ENCODE measurements at regions not wholly inside any gene's neighbourhood (a gene's known extent, or its start where the extent isn't known, plus 50 kb on each side); places are given as distances from the start of the nearest gene placed in this dataset.

DNA sequence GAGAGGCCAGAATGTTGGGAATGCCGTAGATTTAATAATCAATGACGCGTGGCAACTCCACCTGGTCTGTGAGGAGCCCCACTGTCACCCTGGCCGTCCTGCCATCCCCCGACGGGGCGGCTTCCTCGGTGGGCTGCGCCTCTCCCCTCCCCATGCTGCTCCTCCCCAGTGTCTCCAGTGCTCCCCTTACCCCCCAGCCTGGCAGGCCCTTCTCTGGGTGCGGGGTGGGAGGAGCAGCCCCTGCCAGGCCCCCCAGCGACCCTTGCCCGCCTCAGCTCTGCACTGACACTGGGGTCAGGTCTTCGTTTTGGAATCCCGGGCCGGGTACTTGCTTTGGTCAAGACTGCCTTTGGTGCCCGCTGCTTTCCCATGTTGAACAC, 82.3 kb upstream of the FRMD1 start:
- 100% methylated on average over 2 of the region's 16 CpGs; no CpG with 5 or more reads in 1 of the 2 experiments for WGBS, 2 experiments (ENCODE audit: extremely low coverage in 2 of 2, insufficient read length in 1 of 2)
- Histone ChIP-seq H3K4me1 (ENCODE audit: control insufficient read depth, insufficient read depth, low read length) (peaks cover 11% of the 10 kb centered on the region), H3K27me3 (ENCODE audit: control insufficient read depth, insufficient read depth, low read length) (no peaks in the 10 kb centered on the region), H3K9me3 (ENCODE audit: control insufficient read depth, insufficient read depth, low read length) (no peaks in the 10 kb centered on the region), H2BK15ac (ENCODE audit: low read depth, low read length) (no peak overlapping the region), H3K4me2 (ENCODE audit: low read depth, low read length) (no peak overlapping the region), H3K18ac (ENCODE audit: low read depth, low read length) (no peak overlapping the region), H3K79me1 (ENCODE audit: low read depth in 1 of 2, low read length in 2 of 2) (no peaks in the 10 kb centered on the region), H2AK9ac (replicated peaks; ENCODE audit: low read depth, low read length, poor library complexity) (no peak overlapping the region), H3K9ac (ENCODE audit: low read depth, low read length) (no peak overlapping the region), H4K20me1 (ENCODE audit: insufficient read depth, low read length) (no peaks in the 10 kb centered on the region), H3K9me1 (ENCODE audit: insufficient read depth, low read length) (no peaks in the 10 kb centered on the region), H2BK20ac (ENCODE audit: low read depth, low read length) (no peak overlapping the region), H3K27ac (ENCODE audit: insufficient read depth, low read length) (no peak overlapping the region), H4K5ac (ENCODE audit: low read depth, low read length) (no peak overlapping the region), H2BK5ac (ENCODE audit: low read depth, low read length, poor library complexity, severe bottlenecking) (no peak overlapping the region), H2AK5ac (ENCODE audit: low read depth, low read length) (no peak overlapping the region), H3K14ac (replicated peaks; ENCODE audit: low read depth, low read length) (no peak overlapping the region), H3K23ac (ENCODE audit: low read depth, low read length) (no peak overlapping the region), H4K91ac (ENCODE audit: insufficient read depth, low read depth, low read length) (no peak overlapping the region), H2AFZ (replicated peaks; ENCODE audit: low read length, poor library complexity) (no peak overlapping the region), H3K36me3 (ENCODE audit: control insufficient read depth, insufficient read depth, low read length) (no peaks in the 10 kb centered on the region), H2BK120ac (ENCODE audit: low read depth, low read length) (no peak overlapping the region), H3K4me3 (ENCODE audit: insufficient read depth, low read depth, low read length) (no peak overlapping the region), H3K56ac (ENCODE audit: extremely low read depth, insufficient read depth, low read length) (no peak overlapping the region), H4K8ac (ENCODE audit: low read depth in 2 of 2, low read length in 2 of 2) (no peak overlapping the region), H3K4ac (ENCODE audit: low read depth, low read length) (no peak overlapping the region)
- CTCF ChIA-PET: interaction anchor here (0.6 kb wide), 1 partner anchor 116 kb away, joined by 4 read pairs; no protein-coding TSS in a partner anchor
- intact Hi-C loops (cut with micrococcal nuclease) (no loop called here), dilution Hi-C loops (cut with HindIII; ENCODE audit: low sequenced_read_pairs, unreplicated experiment) (no loop called here), in situ Hi-C loops (cut with MboI; ENCODE audit: low sequenced_read_pairs) (no loop called here)
- no peak for ATAC-seq (ENCODE audit: low read depth)
- POLR2A ChIA-PET (ENCODE audit: unreplicated experiment): no interaction called here
- no peak for TF ChIP-seq CEBPB (IDR thresholded peaks at IDR 0.05; ENCODE audit: low read depth, low read length)
- no peak for DNase-seq
- BruUV-seq (replicated peaks): no TSS peak

Measured in IMR-90 (cell line).